SU-DHL-6 (cell line): ENCODE measurements at regions not wholly inside any gene's neighbourhood (a gene's known extent, or its start where the extent isn't known, plus 50 kb on each side); places are given as distances from the start of the nearest gene placed in this dataset.

ENCODE experiments used
- EZH2phosphoT487 ChIP-seq: fragments of 200-600 bp; sonication (generic), shearing (Covaris generic); conservative IDR thresholded peaks from 2 replicates; pipeline ENCODE4 v1.6.1; 2018; ENCODE audit warnings: mild to moderate bottlenecking, antibody characterized with exemption, low read length, moderate library complexity, mixed read lengths
- TF ChIP-seq, protein P1 (sequence below): fragments of 200-600 bp; sonication (generic); IDR thresholded peaks from one replicate; pipeline ENCODE4 v1.5.1; 2017; ENCODE audit warnings: antibody characterized with exemption, mild to moderate bottlenecking, low read length, moderate library complexity; ENCODE audit not compliant: insufficient read depth, poor library complexity, severe bottlenecking

DNA sequence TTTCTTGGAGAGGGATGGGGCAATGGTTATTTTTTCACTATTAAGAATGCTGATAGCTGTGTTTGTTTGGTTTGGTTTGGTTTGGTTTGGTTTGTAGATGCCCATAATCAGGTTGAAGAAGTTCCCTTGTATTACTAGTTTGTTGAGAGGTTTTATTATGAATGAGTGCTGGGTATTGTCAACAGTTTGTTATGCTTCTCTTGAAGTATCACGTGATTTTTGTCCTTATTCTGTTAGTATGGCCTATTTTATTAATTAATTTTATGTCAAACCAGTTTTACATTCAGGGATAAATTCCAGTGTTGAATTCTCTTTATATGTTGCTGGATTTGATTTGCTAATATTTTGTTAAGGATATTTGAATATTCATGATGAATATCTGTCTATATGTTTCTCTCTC lies 449.8 kb upstream of the NWD2 start:
- TF ChIP-seq, protein P1, sequence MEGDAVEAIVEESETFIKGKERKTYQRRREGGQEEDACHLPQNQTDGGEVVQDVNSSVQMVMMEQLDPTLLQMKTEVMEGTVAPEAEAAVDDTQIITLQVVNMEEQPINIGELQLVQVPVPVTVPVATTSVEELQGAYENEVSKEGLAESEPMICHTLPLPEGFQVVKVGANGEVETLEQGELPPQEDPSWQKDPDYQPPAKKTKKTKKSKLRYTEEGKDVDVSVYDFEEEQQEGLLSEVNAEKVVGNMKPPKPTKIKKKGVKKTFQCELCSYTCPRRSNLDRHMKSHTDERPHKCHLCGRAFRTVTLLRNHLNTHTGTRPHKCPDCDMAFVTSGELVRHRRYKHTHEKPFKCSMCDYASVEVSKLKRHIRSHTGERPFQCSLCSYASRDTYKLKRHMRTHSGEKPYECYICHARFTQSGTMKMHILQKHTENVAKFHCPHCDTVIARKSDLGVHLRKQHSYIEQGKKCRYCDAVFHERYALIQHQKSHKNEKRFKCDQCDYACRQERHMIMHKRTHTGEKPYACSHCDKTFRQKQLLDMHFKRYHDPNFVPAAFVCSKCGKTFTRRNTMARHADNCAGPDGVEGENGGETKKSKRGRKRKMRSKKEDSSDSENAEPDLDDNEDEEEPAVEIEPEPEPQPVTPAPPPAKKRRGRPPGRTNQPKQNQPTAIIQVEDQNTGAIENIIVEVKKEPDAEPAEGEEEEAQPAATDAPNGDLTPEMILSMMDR, result no peak
- TF ChIP-seq EZH2phosphoT487, result no peak
